ENCODE measurements at regions not wholly inside any gene's neighbourhood (a gene's known extent, or its start where the extent isn't known, plus 50 kb on each side); places are given as distances from the start of the nearest gene placed in this dataset.

DNA sequence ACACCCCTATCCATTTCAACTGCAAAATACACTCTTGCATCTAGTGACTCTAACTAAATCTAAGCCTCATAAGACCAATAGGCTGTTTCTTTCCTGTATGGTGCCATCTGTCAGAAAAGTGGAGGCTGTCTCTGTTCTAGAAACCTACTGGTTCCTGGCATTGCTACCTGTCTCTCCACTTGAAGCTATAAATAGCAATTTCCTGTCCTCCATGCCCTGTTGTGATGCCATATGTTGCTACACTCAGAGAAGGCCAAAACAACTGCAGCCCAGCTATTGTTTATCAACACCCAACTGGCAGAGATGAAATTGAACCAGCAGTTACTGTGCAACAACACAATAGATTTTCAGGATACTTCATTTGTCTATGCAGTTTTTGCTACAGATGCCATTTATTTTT lies 1355.1 kb upstream of the SLC39A10 start:
- no peak for TF ChIP-seq EZH2 (IDR thresholded peaks at IDR 0.05; ENCODE audit: borderline replicate concordance, low read depth, low read length, poor library complexity, severe bottlenecking)
- TF ChIP-seq, protein P1, sequence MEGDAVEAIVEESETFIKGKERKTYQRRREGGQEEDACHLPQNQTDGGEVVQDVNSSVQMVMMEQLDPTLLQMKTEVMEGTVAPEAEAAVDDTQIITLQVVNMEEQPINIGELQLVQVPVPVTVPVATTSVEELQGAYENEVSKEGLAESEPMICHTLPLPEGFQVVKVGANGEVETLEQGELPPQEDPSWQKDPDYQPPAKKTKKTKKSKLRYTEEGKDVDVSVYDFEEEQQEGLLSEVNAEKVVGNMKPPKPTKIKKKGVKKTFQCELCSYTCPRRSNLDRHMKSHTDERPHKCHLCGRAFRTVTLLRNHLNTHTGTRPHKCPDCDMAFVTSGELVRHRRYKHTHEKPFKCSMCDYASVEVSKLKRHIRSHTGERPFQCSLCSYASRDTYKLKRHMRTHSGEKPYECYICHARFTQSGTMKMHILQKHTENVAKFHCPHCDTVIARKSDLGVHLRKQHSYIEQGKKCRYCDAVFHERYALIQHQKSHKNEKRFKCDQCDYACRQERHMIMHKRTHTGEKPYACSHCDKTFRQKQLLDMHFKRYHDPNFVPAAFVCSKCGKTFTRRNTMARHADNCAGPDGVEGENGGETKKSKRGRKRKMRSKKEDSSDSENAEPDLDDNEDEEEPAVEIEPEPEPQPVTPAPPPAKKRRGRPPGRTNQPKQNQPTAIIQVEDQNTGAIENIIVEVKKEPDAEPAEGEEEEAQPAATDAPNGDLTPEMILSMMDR (conservative IDR thresholded peaks at IDR 0.05; ENCODE audit: low read depth, low read length), result no peak
